HK-2 (cell line): ENCODE measurements at regions not wholly inside any gene's neighbourhood (a gene's known extent, or its start where the extent isn't known, plus 50 kb on each side); places are given as distances from the start of the nearest gene placed in this dataset.
A peak's percentile ranks its signal among the peaks of the same experiment; 100 is the strongest.
"Not testable (repeated sequence)": the region's sequence is repeated elsewhere in the genome, so short reads cannot be mapped to it uniquely, and the experiment has no call there.

ENCODE experiments used
- DNase-seq: peaks from one replicate; pipeline ENCODE4 v3.0.0-alpha.2; 2018; ENCODE audit not compliant: unreplicated experiment

DNA sequence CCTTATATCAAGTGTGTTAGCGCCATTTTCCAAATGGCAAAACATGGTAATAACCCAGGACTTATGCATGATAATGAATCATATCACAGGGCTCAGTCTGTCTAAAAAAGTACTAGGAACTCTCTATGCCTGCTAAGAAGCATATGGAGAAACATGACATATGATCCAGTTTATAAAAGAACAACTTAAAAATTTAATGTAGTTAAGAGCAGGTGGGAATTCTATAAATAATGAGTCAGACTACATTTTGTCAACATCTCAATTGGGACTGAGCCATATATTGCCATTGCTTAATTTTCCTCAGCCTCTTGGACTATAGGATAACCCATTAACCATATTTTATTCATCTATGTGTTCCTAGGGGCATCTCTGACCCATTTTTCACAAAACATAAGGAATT, 360.4 kb upstream of the AGA start:
- no peak for DNase-seq

DNA sequence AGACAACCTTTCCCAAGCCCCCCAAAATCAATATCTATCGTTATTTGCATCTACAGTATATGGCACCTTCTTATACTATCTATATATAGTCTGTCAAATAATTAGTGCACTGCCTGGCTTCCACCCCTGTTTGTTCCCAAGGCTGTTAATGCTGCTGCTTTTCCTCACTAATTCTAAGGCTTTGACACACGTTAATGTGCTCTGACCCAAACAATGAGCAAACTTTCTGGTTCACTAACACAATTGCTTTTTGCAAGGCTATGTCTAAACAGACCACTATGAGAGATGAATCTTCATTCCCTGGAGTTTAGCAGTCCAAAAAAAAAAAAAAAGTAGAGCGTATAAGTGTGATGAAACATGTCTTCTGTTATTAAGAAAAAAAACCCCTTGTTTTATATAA, 360.9 kb upstream of the AGA start:
- DNase-seq, result no peak

DNA sequence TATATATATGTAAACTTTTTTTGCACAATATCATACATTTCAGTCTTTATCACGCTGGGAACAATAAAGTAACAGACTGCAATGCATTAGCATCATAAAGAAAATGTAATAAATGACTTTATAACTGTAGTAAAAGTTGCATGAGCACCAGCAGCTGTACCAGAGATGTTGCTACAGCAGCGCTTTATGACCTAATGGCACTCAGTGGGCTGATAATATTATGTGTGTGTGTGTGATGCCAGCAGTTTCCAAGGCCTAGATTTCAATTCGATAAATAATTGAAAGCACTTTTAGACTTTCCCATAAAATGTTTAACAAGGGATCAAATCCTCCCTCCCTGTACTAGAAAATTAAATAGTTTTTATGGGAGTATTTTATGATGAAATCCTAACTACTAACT, 367.6 kb upstream of the AGA start:
- no peak for DNase-seq

DNA sequence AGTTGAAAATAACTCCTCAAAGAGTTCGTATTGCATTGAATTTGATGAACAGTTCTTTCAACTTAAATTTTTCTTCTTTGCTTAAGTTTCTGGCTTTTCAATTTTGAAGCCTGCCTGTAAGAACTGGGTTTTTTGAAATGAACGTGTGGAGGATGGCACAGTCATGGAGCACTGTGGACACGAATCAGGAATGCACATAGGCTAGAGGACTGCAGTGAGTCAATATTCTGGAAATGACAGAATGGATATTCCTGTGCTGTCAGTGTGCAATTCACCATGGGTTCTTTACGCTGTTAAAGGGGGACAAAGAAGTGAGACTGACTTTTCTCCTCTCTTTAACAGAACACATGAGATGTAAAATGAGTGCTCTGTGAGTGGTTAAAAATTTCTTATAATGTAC, 368.0 kb upstream of the AGA start:
- no peak for DNase-seq

DNA sequence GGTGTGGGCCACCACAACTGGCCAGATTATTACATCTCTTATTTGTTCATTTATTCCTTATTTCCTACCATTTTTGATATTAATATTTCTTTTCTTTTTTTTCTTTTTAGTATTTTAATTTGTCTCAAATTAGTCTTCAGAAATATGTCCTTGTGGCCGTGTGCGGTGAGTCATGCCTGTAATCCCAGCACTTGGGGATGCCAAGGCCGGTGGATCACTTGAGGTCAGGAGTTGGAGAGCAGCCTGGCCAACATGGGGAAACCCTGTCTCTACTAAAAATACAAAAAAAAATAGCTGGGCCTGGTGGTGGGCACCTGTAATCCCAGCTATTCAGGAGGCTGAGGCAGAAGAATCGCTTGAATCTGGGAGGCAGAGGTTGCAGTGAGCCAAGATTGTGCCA, 376.2 kb upstream of the AGA start:
- DNase-seq, result not testable (repeated sequence)

DNA sequence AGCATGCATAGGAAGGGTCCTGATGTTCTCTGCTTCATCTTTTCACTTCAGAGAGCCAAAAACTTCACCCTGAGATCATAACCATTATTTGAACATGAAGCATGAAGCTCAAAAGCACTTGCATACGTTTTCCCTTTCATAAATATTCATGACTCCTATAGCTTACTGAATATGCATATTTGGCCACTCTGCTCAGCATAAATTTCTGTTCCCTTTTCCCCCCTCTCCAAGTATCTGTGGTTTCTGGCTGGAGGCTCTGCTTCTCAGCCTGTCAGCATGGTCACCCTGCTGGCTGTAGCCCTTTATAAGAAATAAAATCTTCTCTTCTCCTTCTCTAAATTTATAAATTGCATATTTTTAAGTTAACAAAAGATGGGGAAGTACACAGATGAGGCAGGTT, 384.7 kb upstream of the AGA start:
- no peak for DNase-seq

DNA sequence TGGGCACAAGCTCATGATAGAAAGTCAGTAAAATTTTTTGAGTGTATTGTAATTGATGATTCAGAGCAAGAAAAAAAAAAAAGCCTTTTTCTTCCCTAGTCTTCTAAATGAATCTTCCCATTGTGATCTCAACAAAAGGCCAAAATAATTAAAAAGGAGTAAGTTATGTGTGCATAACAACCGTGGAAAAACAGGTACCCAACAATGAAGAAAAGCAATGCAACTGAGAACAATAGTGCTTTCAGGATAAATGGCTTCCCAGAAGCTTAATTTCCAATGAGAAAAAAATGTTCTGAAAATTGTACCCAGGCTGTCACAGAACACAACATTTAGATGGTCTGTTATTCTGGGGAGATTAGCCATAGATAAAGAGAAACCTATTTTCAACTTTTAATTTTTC, 399.0 kb upstream of the AGA start:
- no peak for DNase-seq

DNA sequence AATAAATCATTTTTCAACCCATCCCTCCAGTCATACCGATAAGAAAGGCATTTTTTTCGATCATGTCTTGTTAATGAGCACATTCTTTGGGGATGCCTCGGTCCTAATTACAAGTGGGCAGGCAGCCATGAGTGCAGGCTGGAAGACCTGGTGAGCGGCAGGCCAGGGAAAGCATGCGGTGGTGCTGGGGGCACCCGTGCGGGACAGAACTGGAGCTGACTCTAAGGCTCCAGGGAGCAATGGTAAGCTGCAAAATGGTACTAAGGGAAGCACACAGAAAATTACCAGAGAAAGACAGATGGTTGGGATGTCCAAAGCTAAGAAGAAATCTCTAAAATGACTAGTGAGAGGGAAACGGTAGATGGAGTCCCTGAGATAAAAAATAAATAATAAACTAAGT, 411.0 kb upstream of the AGA start:
- DNase-seq, result no peak

DNA sequence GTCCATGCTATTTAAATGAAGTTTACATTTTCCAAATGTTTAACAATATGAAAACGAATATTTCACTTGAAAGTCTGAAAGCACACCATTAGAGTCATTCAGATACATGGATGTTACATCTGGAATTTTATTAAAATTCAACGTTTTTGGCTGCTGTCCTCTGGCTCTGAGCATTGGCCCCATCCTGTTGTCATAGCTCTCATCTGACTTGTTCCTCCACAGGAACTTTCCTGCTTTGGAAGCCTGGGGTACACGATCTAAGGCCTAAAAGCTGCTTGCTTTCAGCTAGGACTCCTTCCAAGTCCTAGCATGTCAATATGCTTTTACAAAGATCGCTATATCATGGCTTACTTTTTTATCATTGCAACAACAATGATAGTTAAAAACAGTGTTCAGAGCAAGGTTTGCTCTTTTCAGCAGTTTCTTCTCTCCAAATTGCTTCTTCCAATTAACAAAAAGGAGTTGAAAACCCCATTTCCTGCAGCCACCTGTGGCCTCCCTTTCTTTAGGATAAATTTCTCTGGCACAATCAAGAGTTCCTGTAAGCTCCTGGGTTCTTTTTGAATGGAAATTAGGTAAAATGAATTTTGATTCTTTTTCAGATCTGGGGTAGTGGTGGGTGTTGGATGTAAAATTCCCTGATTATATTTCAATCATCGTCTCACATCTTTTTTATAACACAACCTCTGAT, 413.4 kb upstream of the AGA start:
- no peak for DNase-seq

DNA sequence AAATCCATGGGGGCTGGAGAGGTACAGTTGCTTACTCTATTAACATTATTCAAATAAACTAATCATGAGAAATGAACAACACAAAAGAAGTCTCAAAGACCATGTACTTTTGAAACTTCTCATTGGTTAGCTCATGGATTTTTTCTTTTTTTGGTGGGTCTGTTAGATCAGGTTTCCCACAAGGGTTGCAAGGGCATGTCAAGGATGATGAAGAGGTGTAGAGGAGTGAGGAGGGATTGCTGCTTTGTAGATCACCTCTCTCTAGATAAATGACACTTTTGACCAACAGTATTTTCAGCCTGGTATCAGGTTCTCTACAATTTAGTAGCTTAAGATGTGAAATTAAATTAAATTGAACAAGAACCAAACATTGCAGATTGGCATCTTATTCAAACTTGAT, 417.9 kb upstream of the AGA start:
- no peak for DNase-seq

DNA sequence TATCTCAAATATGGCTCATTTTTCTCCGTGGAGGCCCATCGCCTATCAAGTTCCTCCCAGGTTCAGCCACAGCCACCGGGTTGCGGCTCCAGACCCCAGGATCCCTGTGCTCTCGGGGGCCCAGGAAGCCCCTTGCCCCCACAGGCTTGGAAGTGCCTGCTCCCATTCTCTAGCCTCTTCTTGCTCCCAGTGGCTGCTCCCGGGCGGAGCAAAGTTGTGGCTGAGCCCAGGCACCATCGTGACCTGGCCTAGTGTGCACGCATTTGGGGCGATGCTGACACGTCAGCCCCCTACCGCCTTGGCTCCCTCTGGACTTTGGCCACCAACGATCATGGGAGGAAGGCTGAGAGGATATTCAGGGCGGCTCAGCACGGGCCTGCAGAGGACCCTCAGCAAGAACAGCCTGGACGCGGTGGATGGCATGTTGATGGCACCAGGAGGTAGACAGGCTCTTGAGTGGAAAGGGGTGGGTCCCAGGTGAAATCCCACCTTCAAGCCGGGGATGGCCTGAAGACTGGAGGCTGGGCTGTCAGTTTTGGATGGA, 419.4 kb upstream of the AGA start:
- no peak for DNase-seq

DNA sequence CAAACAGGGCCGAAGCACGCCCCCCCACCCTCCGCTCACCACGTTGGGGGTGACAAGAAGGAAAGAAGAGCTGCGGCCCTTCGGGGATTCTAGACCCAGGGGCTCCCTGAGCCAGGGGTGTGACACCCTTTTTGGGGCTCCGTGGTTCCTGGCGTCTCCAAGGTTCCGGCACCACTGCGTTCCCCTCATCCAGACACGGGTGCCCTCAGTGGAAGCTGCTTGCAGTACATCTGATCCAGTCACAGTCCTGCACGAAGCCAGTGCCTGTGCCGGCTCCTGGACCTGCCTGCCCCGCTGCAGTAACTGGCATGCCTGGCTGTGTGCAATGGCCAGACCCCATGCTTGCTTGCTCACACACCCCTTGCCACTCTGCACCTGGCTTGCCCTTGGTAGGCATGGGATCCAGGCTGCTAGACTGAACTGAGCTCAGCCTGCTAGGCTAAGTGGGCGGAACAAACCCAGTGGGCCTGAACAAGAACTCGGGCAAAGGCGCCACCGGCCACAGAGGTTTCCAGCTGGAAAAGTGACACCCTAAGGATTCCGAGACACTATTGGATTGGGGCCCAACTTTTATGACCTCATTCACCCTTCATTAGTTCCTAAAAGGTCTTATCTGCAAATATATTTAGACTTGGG, 420.4 kb upstream of the AGA start:
- no peak for DNase-seq

DNA sequence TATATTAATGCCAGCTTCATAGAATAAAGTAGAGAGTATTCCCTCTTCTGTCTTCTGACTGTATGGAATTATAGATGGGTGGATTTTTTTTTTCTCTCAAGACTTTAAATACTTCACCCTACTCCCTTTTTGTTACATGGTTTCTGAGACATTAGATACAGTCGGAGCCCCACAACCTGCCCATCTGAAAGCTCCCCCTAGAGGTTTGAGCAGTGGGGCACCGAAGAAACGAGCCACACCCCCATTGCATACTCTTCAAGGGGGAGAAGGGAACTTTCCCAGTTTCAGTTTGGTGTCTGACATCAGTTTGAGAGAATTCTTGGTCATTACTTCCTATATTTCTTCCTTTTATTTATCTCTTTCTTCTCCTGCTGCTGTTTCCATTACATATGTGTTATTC, 437.6 kb upstream of the AGA start:
- no peak for DNase-seq

DNA sequence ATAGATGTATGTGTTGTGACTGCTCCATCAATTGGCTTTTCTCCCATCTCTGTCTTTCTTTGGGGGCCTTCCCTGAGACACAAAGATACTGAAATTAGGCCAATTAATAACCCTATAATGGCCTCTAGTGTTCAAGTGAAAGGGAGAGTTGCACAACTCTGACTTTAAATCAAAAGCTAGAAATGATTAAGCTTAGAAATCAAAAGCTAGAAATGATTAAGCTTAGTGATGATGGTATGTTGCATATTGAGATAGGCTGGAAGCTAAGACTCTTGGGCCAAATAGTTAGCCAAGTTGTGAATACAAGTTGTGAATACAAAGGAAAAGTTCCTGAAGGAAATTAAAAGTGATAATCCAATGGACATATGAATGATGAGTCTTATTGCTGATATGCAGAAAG, 452.9 kb upstream of the AGA start:
- DNase-seq, result no peak

DNA sequence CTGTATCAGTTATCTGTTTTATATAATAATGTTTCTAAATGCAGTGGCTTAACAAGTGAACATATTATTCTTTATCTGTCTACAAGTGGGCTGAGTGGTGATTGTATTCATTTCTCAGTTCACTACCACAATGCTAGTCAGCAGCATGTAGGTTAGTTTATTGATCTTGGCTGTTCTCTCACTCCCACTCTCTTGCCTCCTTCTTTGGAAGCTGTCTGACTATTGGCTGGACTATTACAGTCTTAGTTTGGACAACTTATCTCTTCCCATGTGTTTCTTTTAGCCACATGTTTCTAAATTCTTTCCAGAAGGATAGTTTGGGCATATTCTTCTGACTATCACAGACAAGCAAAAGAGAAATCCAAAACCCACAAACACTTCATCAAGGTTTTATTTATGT, 459.5 kb upstream of the AGA start:
- no peak for DNase-seq

DNA sequence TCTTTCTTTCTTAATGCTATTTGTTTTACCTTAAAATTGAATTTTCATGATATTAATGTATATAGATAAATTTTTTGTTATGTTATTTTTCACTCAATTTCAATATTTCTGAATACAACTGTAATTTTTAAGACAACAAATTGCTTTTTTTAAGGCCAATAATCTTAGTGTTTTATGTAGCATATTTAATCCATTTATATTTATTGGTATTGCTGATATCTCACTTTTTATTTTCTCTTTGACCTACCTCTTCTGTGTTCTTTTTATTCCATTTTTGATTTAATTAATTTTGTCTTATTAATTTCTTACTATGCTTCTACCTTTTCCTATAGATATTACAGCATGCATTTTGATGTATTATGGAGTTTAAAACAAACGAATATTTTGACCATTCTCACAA, 460.1 kb upstream of the AGA start:
- no peak for DNase-seq

DNA sequence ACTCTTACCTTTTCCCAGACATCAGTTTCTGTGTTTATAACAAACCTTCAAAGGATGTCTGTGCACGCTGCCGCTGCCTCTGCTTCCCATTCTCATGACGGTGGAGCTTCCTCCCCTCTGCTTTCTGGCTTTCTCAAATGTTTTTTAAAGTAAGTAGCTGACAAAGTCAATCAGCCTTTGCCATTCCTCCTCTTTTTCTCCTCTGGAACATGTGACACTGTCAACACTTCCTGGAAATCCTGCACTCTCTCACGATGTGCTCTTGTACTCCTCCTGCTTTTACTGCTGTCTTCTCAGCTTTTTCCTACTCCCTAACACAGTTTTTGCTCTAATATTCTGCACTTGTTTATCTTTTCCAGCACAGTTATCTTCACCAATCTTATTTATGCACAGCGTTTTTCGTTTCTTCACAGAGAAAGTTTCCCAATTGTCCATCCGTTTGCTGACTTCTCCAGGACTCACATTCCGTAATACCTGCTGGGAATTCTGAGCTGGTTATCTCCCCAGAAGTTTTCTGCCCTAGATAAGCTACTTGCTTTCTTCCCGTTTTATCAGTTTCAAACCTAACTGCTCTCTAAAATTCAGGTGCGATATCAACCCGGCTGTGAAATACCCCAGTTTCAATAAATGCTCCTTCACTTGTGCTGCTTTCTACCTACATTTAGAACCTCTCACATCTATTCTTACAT, 465.6 kb upstream of the AGA start:
- no peak for DNase-seq

DNA sequence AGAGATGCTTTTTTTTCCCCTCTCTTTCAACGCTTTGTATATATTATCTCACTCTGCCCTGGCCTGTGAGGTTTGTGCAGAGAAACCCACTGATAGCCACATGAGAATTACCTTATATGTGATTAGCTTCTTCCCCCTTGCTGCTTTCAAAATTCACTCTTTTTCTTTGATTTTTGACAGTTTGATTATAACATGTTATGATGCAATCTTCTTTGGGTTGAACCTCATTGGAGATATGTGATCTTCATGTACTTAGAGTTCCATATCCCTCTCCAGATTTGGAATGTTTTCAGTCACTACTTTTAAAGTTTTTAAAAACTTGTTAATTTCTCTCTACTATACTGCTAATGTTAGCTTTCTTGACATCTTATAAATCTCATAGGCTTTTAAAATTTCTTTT, 479.5 kb upstream of the AGA start:
- DNase-seq, result no peak

DNA sequence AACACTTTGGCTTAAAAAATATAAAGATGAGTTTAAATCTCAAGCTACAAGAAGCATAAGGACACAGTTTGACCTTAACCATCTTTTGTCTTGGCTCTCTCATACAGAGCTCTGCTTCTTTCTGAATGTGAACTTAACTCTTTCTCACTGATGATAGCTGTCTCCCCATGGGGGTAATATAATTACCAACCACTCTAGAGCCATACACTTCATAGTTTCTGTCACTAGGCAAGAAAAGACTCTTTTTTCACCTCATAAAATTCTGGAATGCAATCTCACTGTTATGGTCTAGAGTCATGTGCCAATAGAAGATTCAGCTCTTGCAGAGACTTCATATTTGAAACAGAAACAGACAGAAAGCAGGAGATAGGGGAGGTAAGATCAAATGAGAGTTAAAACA, 481.7 kb upstream of the AGA start:
- no peak for DNase-seq

DNA sequence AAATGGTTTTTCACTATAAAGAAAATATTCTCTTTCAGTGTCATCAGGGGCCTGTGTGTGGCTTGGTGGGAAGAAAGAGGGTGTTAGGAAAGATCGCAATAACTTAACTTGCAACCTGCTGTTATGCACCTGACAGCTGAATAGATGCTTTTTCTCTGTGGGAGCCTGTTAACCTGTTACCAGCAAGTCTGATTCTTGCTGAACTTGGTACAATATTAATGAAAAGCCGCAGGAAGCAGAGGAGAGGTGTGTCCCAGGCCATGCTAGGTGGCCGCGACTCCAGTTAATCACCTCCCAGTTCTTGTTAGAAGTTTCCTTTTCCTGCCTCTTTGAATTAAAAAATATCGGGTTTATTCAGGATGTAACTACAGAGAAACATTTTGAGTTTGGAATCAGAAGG, 494.8 kb upstream of the AGA start:
- DNase-seq, result peak; percentile 16

DNA sequence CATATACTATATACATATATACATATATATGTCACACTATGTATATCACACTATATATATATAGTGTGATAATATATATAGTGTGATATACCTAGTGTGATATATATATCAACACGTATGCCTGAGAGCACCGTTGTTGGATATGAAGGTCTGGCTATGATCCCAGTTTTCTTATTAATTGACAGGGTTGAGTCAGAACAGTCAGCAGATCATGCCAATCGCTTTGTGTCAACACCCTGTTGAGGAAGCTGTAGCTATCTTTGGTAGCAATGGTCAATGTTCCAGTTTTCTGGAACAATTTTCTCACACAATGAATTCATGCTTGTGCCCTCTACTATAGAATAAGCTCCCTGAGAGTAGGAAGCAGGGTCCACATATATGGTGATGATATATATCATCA, 496.0 kb upstream of the AGA start:
- no peak for DNase-seq

DNA sequence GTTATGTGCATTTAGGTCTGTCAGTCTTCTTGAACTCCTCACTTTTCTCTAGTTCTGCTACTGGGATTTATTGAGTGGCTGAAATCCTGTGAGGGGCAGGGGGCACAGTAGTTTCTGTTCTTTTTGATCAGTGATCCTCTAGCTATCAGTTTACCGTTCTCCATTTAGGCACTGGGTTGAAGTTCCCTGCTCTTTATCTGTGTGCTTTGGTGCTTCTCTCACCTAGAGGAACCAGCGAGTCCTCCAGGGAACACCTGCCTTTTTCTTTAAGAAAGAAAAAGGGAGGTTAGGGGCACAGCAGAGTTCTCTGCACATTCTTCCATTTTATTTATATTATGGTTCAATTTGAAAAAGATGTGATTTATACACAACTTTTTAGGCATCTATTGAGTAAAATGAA, 503.0 kb upstream of the AGA start:
- DNase-seq, result no peak

DNA sequence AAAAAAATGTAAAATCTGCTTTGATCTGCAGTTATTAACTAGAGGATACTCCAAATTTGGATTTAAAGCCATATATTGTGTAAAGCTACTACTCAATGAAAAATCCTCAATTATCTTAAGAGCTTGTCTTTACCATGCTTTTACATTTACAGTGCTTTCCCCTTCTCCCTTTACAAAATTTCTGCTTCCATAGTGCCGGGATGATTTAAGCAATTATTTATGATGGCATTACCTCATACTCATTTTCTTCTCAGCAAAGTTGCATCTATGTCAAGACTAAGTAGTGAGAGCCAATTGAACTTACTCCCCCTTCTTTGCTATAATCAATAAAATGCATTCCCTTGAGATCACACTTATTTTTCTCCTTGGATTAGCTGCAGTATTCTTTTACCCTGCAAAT, 505.4 kb upstream of the AGA start:
- DNase-seq, result no peak
